Posterior cingulate gyrus (tissue), 11 donors: ENCODE measurements at regions not wholly inside any gene's neighbourhood (a gene's known extent, or its start where the extent isn't known, plus 50 kb on each side); places are given as distances from the start of the nearest gene placed in this dataset.

Experiments
- DNase-seq, 10 donors: peaks; one replicate each; pipeline versions ENCODE4 v3.0.0 to v3.0.0-alpha.2; 2020 to 2021; ENCODE audit warnings: mixed read lengths in 3 of 10
- intact Hi-C: fragments of 100-400 bp; cut with DNase I; formaldehyde crosslinking; loops from one replicate; pipeline ENCODE4 v1.15.1; 2023

GRCh38 chr2:8620611-8621382, 61.1 kb upstream of the ID2 start:
- intact Hi-C loops = no loop called here
- no peak for DNase-seq

GRCh38 chr2:8622199-8622911, 59.5 kb upstream of the ID2 start:
- intact Hi-C loops = no loop called here
- peak in 1 of 10 donors; percentile 1 for DNase-seq

GRCh38 chr2:8622924-8623465, 58.9 kb upstream of the ID2 start:
- intact Hi-C loops = no loop called here
- DNase-seq = no peak

GRCh38 chr2:8623576-8623957, 58.3 kb upstream of the ID2 start:
- DNase-seq = no peak
- intact Hi-C loops = no loop called here

- DNase-seq = no peak
- intact Hi-C loops = no loop called here
Observed at GRCh38 chr2:8623958-8624591, 57.8 kb upstream of the ID2 start.

- intact Hi-C loops = no loop called here
- peak in 1 of 10 donors; percentile 4 for DNase-seq
Observed at GRCh38 chr2:8624855-8625398, 56.9 kb upstream of the ID2 start.

- intact Hi-C loops = no loop called here
- DNase-seq = peak in 1 of 10 donors; percentile 5
Observed at GRCh38 chr2:8625399-8626300, 56.2 kb upstream of the ID2 start.

GRCh38 chr2:8626572-8626971, 55.3 kb upstream of the ID2 start:
- intact Hi-C loops = no loop called here
- peak in 1 of 10 donors; percentile 3 for DNase-seq

- DNase-seq = no peak
- intact Hi-C loops = loop anchor here (1.0 kb wide), 1 partner anchor 58 kb away; no protein-coding TSS in a partner anchor
Observed at GRCh38 chr2:8627019-8627691, 54.7 kb upstream of the ID2 start.

- peak in 2 of 10 donors; percentile 65 to 90 for DNase-seq
- intact Hi-C loops = loop anchor here (1.0 kb wide), 1 partner anchor 58 kb away; no protein-coding TSS in a partner anchor
Observed at GRCh38 chr2:8627692-8628085, 54.2 kb upstream of the ID2 start.

- intact Hi-C loops = no loop called here
- no peak for DNase-seq
Observed at GRCh38 chr2:8628179-8628865, 53.5 kb upstream of the ID2 start.

- no peak for DNase-seq
- intact Hi-C loops = no loop called here
Observed at GRCh38 chr2:8628866-8629209, 53.0 kb upstream of the ID2 start.

GRCh38 chr2:8629402-8629801, 52.5 kb upstream of the ID2 start:
- intact Hi-C loops = no loop called here
- no peak for DNase-seq

- intact Hi-C loops = no loop called here
- DNase-seq = no peak
Observed at GRCh38 chr2:8630676-8631464, 51.0 kb upstream of the ID2 start.

GRCh38 chr2:8631465-8632005, 50.3 kb upstream of the ID2 start:
- intact Hi-C loops = no loop called here
- DNase-seq = no peak
